NCI-H2227 (cell line): ENCODE measurements at regions not wholly inside any gene's neighbourhood (a gene's known extent, or its start where the extent isn't known, plus 50 kb on each side); places are given as distances from the start of the nearest gene placed in this dataset.

Experiments
- DNase-seq: peaks from one replicate; lab custom pipeline; 2025; ENCODE audit not compliant: unreplicated experiment; lab: John Stamatoyannopoulos, UW

DNA sequence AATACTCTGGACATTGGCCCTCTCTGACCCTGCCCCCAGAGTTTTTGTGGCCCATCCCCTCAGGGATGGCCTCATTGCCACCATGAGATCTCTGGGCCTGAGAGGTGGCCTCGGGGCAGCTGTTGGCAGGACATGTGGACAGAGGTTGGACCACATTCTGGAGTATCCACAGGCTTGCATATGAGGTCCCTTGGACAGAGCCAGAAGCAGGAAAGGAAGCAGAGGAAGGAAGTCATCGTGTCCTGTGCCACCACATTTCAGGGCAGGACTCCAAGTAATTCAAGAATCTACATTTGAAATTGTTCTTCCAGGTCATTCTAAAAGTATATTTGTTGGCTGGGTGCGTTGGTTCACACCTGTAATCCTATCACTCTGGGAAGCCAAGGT is 95.9 kb upstream of the PPP2R5A start:
- no peak for DNase-seq

GRCh38 chr1:212190169-212190568 is 95.0 kb upstream of the PPP2R5A start:
- DNase-seq: peak; percentile 15

DNA sequence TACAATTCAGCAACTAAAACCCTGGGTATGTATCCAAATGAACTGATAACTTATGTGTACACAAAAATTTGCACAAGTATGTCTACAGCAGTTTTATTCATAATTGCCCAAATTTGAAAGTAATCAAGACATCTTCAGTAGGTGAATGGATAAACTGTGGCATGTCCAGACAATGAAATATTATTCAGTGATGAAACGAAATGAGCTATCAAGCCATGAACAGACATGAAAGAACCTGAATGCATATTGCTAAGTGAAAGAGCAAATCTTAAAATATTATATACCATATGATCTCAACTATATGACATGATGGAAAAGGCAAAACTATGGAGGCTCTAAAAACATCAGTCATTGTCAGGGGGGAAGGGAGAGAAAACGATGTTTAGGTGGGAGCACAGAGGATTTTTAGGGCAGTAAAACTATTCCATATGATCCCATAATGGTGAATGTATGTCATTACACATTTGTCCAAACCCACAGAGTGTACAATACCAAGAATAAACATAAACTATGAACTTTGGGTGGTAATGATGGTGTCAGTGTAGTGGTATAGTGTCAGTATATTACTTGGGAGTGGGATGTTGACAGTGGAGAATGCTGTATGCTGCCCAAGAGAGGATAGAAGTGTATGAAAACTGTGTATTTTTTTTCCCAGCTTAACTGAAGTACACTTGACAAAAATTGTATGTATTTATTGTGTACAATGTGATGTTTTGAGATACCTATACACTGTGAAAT is 92.8 kb upstream of the PPP2R5A start:
- DNase-seq: no peak

DNA sequence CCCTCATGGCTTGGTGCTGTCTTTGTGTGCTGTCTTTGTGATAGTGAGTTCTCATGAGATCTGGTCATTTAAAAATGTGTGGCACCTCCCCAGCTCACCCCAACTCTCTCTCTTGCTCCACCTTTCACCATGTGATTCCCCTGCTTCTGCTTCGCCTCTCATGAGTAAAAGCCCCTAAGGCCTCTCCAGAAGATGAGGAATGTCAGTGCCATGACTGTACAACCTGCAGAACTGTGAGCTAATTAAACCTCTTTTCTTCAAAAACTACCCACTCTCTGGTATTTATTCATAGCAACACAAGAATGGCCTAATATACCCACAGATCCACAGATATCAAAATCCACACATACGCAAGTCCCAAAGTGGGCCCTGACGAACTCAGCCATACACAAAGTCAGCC is 88.9 kb upstream of the PPP2R5A start:
- no peak for DNase-seq

- DNase-seq: no peak
Measured at GRCh38 chr1:212201461-212201860, 83.7 kb upstream of the PPP2R5A start.

DNA sequence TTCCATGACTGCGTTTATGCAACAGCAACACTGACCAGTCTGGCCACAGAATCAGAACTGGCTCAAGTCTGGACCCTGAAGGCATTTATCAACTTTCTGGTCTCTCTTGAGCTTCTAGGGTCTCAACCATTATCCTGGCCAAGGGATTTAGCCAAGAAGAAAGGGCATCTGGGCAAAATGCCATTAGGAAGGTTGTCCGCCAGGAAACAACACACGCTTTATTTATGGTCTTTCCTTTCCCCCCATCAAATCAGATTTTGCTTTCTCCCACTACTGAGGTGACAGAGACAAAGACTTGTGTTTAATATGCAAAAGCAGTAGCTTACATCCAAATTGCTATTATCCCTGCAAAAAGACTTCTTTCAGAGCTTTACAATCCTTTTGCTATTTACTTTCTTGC is 81.6 kb upstream of the PPP2R5A start:
- no peak for DNase-seq

DNA sequence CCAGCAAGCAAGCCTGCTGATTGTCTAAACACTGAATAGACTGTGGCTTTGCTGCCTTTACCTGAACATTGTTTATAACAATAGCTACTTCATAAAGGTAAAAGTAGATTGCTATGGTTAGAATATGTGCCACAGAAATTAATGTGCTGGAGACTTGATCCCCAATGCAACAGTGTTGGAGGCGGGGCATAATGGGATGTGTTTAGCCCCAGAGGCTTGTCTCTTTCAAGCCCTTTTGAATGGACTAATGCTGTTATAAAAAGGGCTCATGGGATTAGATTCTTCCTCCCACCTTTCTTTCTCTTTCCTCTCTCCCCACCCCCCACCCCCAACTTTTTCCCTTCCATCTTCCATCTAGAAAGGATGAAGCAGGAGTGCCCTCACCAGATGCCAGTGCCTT is 80.2 kb upstream of the PPP2R5A start:
- no peak for DNase-seq

DNA sequence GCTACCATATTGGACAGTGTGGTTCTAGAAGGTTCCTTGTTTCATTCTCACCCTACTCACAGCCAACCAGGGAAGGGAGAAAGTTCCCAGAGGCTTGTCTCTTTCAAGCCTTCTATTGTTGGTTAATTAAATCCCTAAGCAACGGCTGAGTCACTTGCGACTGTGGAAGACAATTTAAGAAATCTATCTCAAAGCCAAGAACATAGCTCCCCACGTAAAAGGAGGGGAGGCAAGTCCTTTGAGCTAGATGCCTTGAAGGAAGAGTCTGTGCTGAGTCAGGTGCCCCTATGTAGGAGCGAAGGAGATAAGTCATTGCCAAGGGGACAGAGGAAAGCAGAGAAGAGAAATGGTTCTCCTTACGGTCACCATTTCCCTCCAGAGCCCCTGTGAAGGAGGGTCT is 79.4 kb upstream of the PPP2R5A start:
- DNase-seq: no peak

DNA sequence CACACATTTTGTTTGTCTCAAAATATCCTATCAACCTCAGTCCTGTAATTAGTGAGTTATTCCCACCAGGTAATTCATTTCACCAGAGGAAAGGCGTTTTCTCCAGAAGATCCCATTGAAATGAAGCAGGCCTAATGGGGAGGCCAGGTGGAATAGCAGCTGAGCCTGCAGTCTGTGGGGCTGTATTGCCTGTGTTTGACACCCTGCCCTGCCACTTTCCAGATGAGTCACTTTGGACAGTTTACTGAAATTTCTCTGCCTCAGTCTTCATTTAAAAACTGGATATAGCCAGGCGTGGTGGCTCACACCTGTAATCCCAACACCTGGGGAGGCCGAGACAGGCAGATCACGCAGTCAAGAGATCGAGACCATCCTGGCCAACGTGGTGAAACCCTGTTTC is 78.1 kb upstream of the PPP2R5A start:
- DNase-seq: no peak

DNA sequence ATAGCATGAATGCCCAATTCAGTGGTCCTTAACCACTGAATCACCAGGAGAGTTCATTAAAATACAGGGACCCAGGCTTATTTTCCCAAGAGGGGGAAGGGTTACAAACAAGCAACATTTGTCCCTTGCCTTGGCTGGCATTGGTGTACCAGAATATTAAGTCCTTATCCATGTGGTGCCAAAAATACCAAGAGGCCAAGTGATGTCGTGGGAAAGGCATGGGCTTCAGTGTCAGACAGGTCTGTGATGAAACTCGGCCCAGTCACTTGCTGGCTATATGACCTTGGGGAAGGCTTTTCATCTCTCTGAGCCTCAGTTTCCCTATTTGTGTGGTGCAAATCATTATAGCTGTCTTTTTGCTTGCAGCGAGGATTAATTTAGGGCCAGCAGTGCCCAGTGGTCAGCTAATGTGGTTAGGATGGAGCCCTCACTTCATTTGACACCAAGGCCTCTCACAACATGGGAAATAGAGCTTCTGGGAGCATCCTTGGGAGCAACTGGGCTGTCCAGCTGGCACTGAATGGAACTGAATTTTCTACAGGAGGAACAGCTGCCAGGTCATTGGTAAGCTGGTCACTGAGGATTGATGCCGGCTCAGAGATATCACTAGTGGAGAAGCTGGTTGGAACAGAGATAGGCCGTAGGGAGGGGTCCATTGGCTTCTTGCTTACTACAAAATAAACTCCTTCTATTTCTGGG is 77.2 kb upstream of the PPP2R5A start:
- DNase-seq: no peak

GRCh38 chr1:212208978-212209644 is 76.1 kb upstream of the PPP2R5A start:
- DNase-seq: no peak

- no peak for DNase-seq
Measured at GRCh38 chr1:212211371-212211770, 73.8 kb upstream of the PPP2R5A start.

GRCh38 chr1:212212343-212212742 is 72.9 kb upstream of the PPP2R5A start:
- DNase-seq: no peak

DNA sequence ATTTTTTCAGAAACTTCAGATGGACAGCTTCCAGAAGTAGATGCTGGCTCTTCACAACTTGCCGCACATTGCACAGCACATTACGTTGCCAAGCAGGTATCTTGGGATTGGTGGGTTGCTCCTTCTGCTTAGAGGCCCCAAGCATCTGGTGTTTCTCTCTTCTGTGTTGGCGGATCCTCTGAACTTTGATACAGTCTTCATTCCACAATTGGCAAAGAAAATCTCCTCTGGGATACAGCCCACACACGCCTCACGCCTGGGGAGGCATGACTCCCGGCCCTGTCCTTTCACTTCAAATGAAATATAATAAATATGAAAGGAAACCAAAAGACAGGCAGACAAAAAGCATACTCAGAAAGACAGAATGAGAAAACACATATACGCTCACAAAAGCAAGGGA is 72.3 kb upstream of the PPP2R5A start:
- no peak for DNase-seq

- no peak for DNase-seq
Measured at GRCh38 chr1:212213784-212214183, 71.4 kb upstream of the PPP2R5A start.

GRCh38 chr1:212214325-212214724 is 70.9 kb upstream of the PPP2R5A start:
- no peak for DNase-seq

DNA sequence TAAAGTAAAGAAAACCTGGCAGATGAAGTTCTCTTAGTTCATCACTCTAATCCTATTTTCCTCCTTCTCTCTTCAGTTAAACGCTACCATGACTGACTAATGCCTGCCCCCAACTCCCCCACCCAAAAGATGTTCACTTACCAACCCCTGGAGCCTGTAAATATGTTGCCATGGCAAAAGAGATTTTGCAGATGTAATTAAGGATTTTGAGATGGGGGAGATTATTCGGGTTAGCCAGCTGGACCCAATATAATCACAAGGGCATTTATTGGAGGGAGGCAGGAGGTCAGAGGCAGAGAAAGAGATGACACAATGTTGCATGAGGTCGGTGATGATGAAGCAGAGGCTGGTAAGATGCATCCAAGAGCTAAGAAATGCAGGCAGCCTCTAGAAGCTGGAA is 69.3 kb upstream of the PPP2R5A start:
- no peak for DNase-seq

- DNase-seq: no peak
Measured at GRCh38 chr1:212217633-212218032, 67.6 kb upstream of the PPP2R5A start.

GRCh38 chr1:212218065-212218464 is 67.1 kb upstream of the PPP2R5A start:
- no peak for DNase-seq

GRCh38 chr1:212218911-212219310 is 66.3 kb upstream of the PPP2R5A start:
- DNase-seq: no peak

GRCh38 chr1:212219679-212220463 is 65.3 kb upstream of the PPP2R5A start:
- no peak for DNase-seq
